Suppressor macrophage (primary cell): ENCODE measurements at regions not wholly inside any gene's neighbourhood (a gene's known extent, or its start where the extent isn't known, plus 50 kb on each side); places are given as distances from the start of the nearest gene placed in this dataset.

ENCODE experiments used
- DNase-seq, 4 experiments: peaks; one replicate each; pipeline ENCODE4 v3.0.0-alpha.2; 2020 to 2022

GRCh38 chr17:33786478-33786877 lies 468.6 kb upstream of the CCL2 start:
- peak in 1 of 4 experiments; percentile 7 for DNase-seq

GRCh38 chr17:33789658-33790057 lies 465.4 kb upstream of the CCL2 start:
- no peak for DNase-seq

GRCh38 chr17:33797181-33797580 lies 457.9 kb upstream of the CCL2 start:
- no peak for DNase-seq

GRCh38 chr17:33798308-33798707 lies 456.8 kb upstream of the CCL2 start:
- DNase-seq: no peak

GRCh38 chr17:33802349-33803198 lies 452.5 kb upstream of the CCL2 start:
- peak; percentile 19 to 72 (median 46) for DNase-seq

GRCh38 chr17:33803199-33803685 lies 451.8 kb upstream of the CCL2 start:
- peak in 3 of 4 experiments; percentile 3 to 51 (median 24) for DNase-seq

GRCh38 chr17:33803686-33804085 lies 451.4 kb upstream of the CCL2 start:
- DNase-seq: no peak

GRCh38 chr17:33804401-33804800 lies 450.7 kb upstream of the CCL2 start:
- DNase-seq: peak in 3 of 4 experiments; percentile 7 to 30 (median 7)

- no peak for DNase-seq
Measured at GRCh38 chr17:33806631-33807030, 448.5 kb upstream of the CCL2 start.

- DNase-seq: no peak
Measured at GRCh38 chr17:33809748-33810147, 445.3 kb upstream of the CCL2 start.

- DNase-seq: no peak
Measured at GRCh38 chr17:33811004-33811760, 443.9 kb upstream of the CCL2 start.

GRCh38 chr17:33811984-33812577 lies 443.0 kb upstream of the CCL2 start:
- DNase-seq: no peak

GRCh38 chr17:33814852-33815251 lies 440.2 kb upstream of the CCL2 start:
- no peak for DNase-seq

GRCh38 chr17:33816036-33816435 lies 439.0 kb upstream of the CCL2 start:
- no peak for DNase-seq

- DNase-seq: no peak
Measured at GRCh38 chr17:33816842-33817617, 438.1 kb upstream of the CCL2 start.

- no peak for DNase-seq
Measured at GRCh38 chr17:33819539-33819938, 435.5 kb upstream of the CCL2 start.

- DNase-seq: no peak
Measured at GRCh38 chr17:33832262-33832661, 422.8 kb upstream of the CCL2 start.

GRCh38 chr17:33837281-33837680 lies 417.8 kb upstream of the CCL2 start:
- DNase-seq: no peak

GRCh38 chr17:33838281-33838680 lies 416.8 kb upstream of the CCL2 start:
- no peak for DNase-seq

GRCh38 chr17:33847900-33848299 lies 407.2 kb upstream of the CCL2 start:
- DNase-seq: no peak

GRCh38 chr17:33848433-33848832 lies 406.7 kb upstream of the CCL2 start:
- DNase-seq: no peak

- DNase-seq: no peak
Measured at GRCh38 chr17:33854596-33854995, 400.5 kb upstream of the CCL2 start.
